ENCODE measurements at regions not wholly inside any gene's neighbourhood (a gene's known extent, or its start where the extent isn't known, plus 50 kb on each side); places are given as distances from the start of the nearest gene placed in this dataset.

GRCh38 chr5:93850311-93850710 lies 108.9 kb upstream of the POU5F2 start:
- Histone ChIP-seq H3K27me3 (no peaks in the 10 kb centered on the region), H3K36me3 (no peaks in the 10 kb centered on the region), H3K4me1 (no peaks in the 10 kb centered on the region), H3K27ac (no peak overlapping the region), H3K9me3 (peaks cover 0 to under 1% of the 10 kb centered on the region in 2 donors), H3K4me3 (no peak overlapping the region)
- intact Hi-C loops (cut with DNase I; ENCODE audit: low total_unique reads) = no loop called here
- 74 to 84% methylated on average over 3 of the region's 3 CpGs for WGBS, 2 donors (ENCODE audit: low coverage in 1 of 2)
- DNase-seq = no peak
- TF ChIP-seq CTCF (IDR thresholded peaks at IDR 0.05) = no peak
- no peak for TF ChIP-seq EP300 (IDR thresholded peaks at IDR 0.05; ENCODE audit: low read depth)
- no peak for TF ChIP-seq POLR2A (IDR thresholded peaks at IDR 0.05)
- no peak for TF ChIP-seq POLR2AphosphoS5 (IDR thresholded peaks at IDR 0.05)
- in situ Hi-C loops (cut with MboI; ENCODE audit: low pct_ligation_motif_present in 1 of 4, low pct_unique_long_range_greater_than_20kb in 1 of 4, low sequenced_read_pairs in 3 of 4) = no loop called here

- TF ChIP-seq EP300 (IDR thresholded peaks at IDR 0.05; ENCODE audit: low read depth) = no peak
- no peak for TF ChIP-seq POLR2AphosphoS5 (IDR thresholded peaks at IDR 0.05)
Observed at GRCh38 chr5:93845376-93845775, 104.0 kb upstream of the POU5F2 start.

GRCh38 chr5:93831449-93831848 lies 90.0 kb upstream of the POU5F2 start:
- WGBS, 2 donors (ENCODE audit: low coverage in 1 of 2) = 62 to 93% methylated on average over 2 of the region's 2 CpGs
- in situ Hi-C loops (cut with MboI; ENCODE audit: low pct_ligation_motif_present in 1 of 4, low pct_unique_long_range_greater_than_20kb in 1 of 4, low sequenced_read_pairs in 3 of 4) = no loop called here

More at GRCh38 chr5:93845376-93845775, 104.0 kb upstream of the POU5F2 start:
- Histone ChIP-seq H3K27ac (no peak overlapping the region), H3K4me1 (no peaks in the 10 kb centered on the region), H3K9me3 (peaks cover 0 to 10% of the 10 kb centered on the region in 2 donors), H3K36me3 (no peaks in the 10 kb centered on the region), H3K27me3 (no peaks in the 10 kb centered on the region), H3K4me3 (no peak overlapping the region)
- DNase-seq = no peak
- intact Hi-C loops (cut with DNase I; ENCODE audit: low total_unique reads) = no loop called here
- WGBS, 2 donors (ENCODE audit: low coverage in 1 of 2) = 88 to 90% methylated on average over 2 of the region's 2 CpGs
- in situ Hi-C loops (cut with MboI; ENCODE audit: low pct_ligation_motif_present in 1 of 4, low pct_unique_long_range_greater_than_20kb in 1 of 4, low sequenced_read_pairs in 3 of 4) = no loop called here

GRCh38 chr5:93830893-93831292 lies 89.5 kb upstream of the POU5F2 start:
- in situ Hi-C loops (cut with MboI; ENCODE audit: low pct_ligation_motif_present in 1 of 4, low pct_unique_long_range_greater_than_20kb in 1 of 4, low sequenced_read_pairs in 3 of 4) (no loop called here), intact Hi-C loops (cut with DNase I; ENCODE audit: low total_unique reads) (no loop called here)
- Histone ChIP-seq H3K36me3 (no peaks in the 10 kb centered on the region), H3K4me1 (no peaks in the 10 kb centered on the region), H3K27ac (no peak overlapping the region), H3K4me3 (no peak overlapping the region), H3K27me3 (no peaks in the 10 kb centered on the region), H3K9me3 (no peaks in the 10 kb centered on the region)
- WGBS, 2 donors (ENCODE audit: low coverage in 1 of 2) = 95 to 100% methylated on average over 1 to 5 of the region's 5 CpGs
- TF ChIP-seq EP300 (IDR thresholded peaks at IDR 0.05; ENCODE audit: low read depth) = no peak
- TF ChIP-seq POLR2AphosphoS5 (IDR thresholded peaks at IDR 0.05) = no peak
- no peak for TF ChIP-seq CTCF (IDR thresholded peaks at IDR 0.05)
- no peak for TF ChIP-seq POLR2A (IDR thresholded peaks at IDR 0.05)
- DNase-seq = no peak

More at GRCh38 chr5:93831449-93831848, 90.0 kb upstream of the POU5F2 start:
- intact Hi-C loops (cut with DNase I; ENCODE audit: low total_unique reads) = no loop called here
- no peaks in the 10 kb centered on the region for H3K27me3 ChIP-seq
- TF ChIP-seq CTCF (IDR thresholded peaks at IDR 0.05) = no peak
- TF ChIP-seq EP300 (IDR thresholded peaks at IDR 0.05; ENCODE audit: low read depth) = no peak
- no peak for TF ChIP-seq POLR2A (IDR thresholded peaks at IDR 0.05)
- no peak for TF ChIP-seq POLR2AphosphoS5 (IDR thresholded peaks at IDR 0.05)
- no peaks in the 10 kb centered on the region for H3K4me1 ChIP-seq
- no peak overlapping the region for H3K27ac ChIP-seq
- no peak for DNase-seq
- H3K36me3 ChIP-seq = no peaks in the 10 kb centered on the region
- H3K4me3 ChIP-seq = no peak overlapping the region
- no peaks in the 10 kb centered on the region for H3K9me3 ChIP-seq

- Histone ChIP-seq H3K4me3 (no peak overlapping the region), H3K9me3 (no peaks in the 10 kb centered on the region), H3K4me1 (no peaks in the 10 kb centered on the region), H3K36me3 (no peaks in the 10 kb centered on the region), H3K27me3 (no peaks in the 10 kb centered on the region), H3K27ac (no peak overlapping the region)
- 79 to 82% methylated on average over 1 of the region's 1 CpG for WGBS, 2 donors (ENCODE audit: low coverage in 1 of 2)
- in situ Hi-C loops (cut with MboI; ENCODE audit: low pct_ligation_motif_present in 1 of 4, low pct_unique_long_range_greater_than_20kb in 1 of 4, low sequenced_read_pairs in 3 of 4) = no loop called here
- no peak for DNase-seq
- intact Hi-C loops (cut with DNase I; ENCODE audit: low total_unique reads) = no loop called here
- TF ChIP-seq POLR2AphosphoS5 (IDR thresholded peaks at IDR 0.05) = no peak
- TF ChIP-seq CTCF (IDR thresholded peaks at IDR 0.05) = no peak
- TF ChIP-seq POLR2A (IDR thresholded peaks at IDR 0.05) = no peak
- no peak for TF ChIP-seq EP300 (IDR thresholded peaks at IDR 0.05; ENCODE audit: low read depth)
Observed at GRCh38 chr5:93829346-93829745, 87.9 kb upstream of the POU5F2 start.

Data from transverse colon (tissue), 4 donors.